Loucy (cell line): ENCODE measurements at regions not wholly inside any gene's neighbourhood (a gene's known extent, or its start where the extent isn't known, plus 50 kb on each side); places are given as distances from the start of the nearest gene placed in this dataset.
"Not testable (repeated sequence)": the region's sequence is repeated elsewhere in the genome, so short reads cannot be mapped to it uniquely, and the experiment has no call there.

Source experiments
- CTCF ChIP-seq: fragments of 200-600 bp; sonication (generic); conservative IDR thresholded peaks from 2 replicates; pipeline ENCODE4 v1.5.1; 2014; ENCODE audit warnings: mild to moderate bottlenecking, antibody characterized with exemption, low read length
- EZH2phosphoT487 ChIP-seq: fragments of 200-600 bp; IDR thresholded peaks from 2 replicates; pipeline ENCODE4 v1.6.1; 2018; ENCODE audit warnings: antibody characterized with exemption, mild to moderate bottlenecking, moderate library complexity, borderline replicate concordance

- TF ChIP-seq CTCF, EZH2phosphoT487: not testable (repeated sequence)
These were observed 342.2 kb downstream of the LMBRD1 start for GRCh38 chr6:69454619-69455018.
